GM12873 (cell line): ENCODE measurements at regions not wholly inside any gene's neighbourhood (a gene's known extent, or its start where the extent isn't known, plus 50 kb on each side); places are given as distances from the start of the nearest gene placed in this dataset.

Experiments
- TF ChIP-seq, protein P1 (sequence below): IDR thresholded peaks from 2 replicates; pipeline ENCODE4 v1.5.1; 2012; ENCODE audit warnings: low read depth, mild to moderate bottlenecking, moderate library complexity, low read length, control low read depth; ENCODE audit not compliant: insufficient read depth; ENCODE audit errors: missing control alignments

DNA sequence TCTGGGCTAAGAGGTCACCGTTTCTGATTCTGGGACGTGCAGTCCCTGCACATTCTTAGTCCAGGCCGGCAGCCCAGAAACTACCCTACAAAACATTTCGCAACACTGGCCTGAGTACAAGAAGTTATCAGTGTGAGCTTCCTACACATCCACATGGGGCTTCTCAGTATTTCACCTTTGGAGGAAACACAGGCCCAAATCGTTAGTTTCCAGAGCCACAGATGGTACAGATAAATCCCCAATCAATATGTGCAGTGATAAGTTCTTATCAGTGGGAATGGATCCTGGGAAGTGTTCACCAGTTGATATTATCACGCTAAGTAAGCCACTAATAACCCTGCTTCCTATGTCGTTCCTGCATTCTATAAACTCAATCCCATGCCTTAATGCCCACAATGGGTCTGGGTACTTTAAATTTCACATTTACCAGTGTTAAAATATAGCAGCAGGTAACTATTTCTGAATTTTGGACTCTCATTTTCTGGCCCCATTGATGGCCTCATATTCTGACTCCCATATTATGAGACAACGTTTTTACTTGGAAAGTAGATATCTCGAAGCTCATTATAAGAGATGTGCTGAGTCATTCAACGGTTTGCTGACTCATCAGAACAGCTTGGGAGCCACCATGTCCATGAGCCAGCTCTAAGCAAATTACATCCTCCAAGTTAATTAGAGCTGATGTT, 370.2 kb upstream of the MAF start:
- TF ChIP-seq, protein P1, sequence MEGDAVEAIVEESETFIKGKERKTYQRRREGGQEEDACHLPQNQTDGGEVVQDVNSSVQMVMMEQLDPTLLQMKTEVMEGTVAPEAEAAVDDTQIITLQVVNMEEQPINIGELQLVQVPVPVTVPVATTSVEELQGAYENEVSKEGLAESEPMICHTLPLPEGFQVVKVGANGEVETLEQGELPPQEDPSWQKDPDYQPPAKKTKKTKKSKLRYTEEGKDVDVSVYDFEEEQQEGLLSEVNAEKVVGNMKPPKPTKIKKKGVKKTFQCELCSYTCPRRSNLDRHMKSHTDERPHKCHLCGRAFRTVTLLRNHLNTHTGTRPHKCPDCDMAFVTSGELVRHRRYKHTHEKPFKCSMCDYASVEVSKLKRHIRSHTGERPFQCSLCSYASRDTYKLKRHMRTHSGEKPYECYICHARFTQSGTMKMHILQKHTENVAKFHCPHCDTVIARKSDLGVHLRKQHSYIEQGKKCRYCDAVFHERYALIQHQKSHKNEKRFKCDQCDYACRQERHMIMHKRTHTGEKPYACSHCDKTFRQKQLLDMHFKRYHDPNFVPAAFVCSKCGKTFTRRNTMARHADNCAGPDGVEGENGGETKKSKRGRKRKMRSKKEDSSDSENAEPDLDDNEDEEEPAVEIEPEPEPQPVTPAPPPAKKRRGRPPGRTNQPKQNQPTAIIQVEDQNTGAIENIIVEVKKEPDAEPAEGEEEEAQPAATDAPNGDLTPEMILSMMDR, result no peak

DNA sequence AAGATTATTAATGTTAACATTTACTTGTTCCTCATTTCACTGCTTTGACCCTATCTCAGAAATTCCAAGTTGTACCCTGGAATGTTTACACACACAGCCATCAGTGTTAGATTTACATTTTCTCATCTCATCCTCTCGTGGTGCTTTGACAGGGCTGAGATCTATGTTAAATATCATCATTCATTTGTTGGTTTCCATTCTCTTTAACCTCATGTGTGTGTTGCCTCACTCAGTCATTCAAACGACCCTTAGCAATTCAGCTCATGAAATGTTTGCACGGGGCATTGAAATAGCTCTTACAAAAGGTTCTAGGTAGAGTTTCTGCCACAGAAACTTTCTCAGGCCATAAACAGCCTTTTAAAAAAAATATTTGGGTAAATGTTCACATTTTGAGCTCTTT, 369.6 kb upstream of the MAF start:
- TF ChIP-seq, protein P1, result no peak

DNA sequence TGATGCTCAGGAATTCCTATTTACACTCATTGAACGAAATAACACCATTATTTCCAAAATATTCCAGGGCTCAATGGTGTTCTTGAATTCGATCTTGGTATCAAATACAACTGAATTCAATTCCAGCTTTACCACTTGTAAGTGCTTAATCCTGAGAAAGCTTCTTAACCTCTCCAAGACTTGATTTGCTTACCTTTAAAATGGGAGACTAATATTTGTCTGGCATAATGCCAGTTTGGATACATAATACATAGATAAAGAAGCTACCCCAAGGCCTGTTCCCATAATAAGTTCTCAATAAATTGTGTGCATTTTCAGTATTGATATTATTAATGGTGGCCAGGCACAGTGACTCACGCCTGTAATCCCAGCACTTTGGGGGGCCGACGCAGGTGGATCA, 368.9 kb upstream of the MAF start:
- TF ChIP-seq, protein P1, result no peak

- TF ChIP-seq, protein P1, result no peak
Observed at GRCh38 chr16:79966226-79966625, 365.7 kb upstream of the MAF start.

DNA sequence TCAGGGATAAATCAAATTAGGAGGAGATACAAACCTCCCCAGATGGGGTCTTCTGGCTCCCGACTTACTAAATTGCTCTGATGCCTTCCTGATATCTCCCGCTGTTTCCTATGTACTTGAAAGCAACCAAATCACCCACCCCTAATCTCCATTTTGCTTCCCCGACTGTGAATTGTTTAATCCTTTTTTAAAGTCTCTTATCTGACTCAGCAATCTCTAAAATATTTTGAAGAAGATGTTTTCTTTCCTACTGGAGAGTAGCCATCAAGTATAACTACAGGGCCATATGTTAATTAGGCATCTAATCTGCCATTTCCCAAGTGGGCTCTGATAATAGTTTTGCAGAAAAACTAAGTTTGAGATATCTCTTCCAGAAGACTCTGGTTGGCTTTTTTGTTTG, 365.2 kb upstream of the MAF start:
- TF ChIP-seq, protein P1, result no peak

- TF ChIP-seq, protein P1, result no peak
Observed at GRCh38 chr16:79964104-79964503, 363.6 kb upstream of the MAF start.

GRCh38 chr16:79962962-79963361, 362.4 kb upstream of the MAF start:
- TF ChIP-seq, protein P1, result no peak
